HuH-7 (cell line): ENCODE measurements at regions not wholly inside any gene's neighbourhood (a gene's known extent, or its start where the extent isn't known, plus 50 kb on each side); places are given as distances from the start of the nearest gene placed in this dataset.

Source experiments
- DNase-seq: peaks from one replicate; pipeline ENCODE4 v3.0.0; 2011; ENCODE audit warnings: low spot score

GRCh38 chr13:73703606-73704005 lies 430.6 kb downstream of the KLF12 start:
- DNase-seq, result no peak

- no peak for DNase-seq
Observed at GRCh38 chr13:73702419-73703071, 431.7 kb downstream of the KLF12 start.

DNA sequence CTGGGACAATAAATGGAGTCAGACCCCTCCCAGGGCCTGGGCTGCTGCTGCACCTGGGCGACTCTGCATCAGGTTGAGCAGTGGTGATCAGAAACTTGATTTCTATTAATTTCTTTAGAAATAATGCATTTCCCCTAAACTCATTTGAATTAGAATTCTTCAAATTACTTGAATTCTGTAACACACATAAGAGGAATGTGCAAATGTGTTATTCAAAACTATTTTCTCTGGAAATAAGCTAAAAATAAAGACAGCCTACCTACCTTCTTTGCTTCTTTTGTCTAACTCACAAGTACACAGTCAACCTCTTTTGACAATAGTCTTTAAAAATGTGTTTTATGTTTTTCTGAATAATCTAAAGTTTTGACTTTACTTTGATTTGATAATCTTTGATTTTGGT lies 433.0 kb downstream of the KLF12 start:
- DNase-seq, result no peak

GRCh38 chr13:73698859-73699258 lies 435.3 kb downstream of the KLF12 start:
- DNase-seq, result no peak

- DNase-seq, result no peak
Observed at GRCh38 chr13:73697166-73697565, 437.0 kb downstream of the KLF12 start.

DNA sequence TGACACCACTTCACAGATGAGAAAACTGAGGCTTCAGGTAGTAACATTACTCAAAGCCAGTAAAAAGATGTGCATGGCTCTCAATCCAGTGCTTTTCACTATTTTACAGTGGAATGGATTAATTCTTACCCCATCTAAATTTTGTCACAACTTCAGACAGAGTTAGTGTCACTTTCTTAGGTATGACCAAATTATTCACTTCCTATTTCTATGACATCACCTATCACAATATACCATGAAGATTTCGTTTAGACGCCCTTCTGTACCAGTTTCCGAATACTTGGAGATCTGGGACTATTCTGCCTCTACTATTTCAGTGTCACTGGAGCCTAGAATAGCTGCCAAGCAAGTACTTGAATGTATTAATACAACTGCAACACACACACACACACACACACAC lies 437.5 kb downstream of the KLF12 start:
- no peak for DNase-seq

DNA sequence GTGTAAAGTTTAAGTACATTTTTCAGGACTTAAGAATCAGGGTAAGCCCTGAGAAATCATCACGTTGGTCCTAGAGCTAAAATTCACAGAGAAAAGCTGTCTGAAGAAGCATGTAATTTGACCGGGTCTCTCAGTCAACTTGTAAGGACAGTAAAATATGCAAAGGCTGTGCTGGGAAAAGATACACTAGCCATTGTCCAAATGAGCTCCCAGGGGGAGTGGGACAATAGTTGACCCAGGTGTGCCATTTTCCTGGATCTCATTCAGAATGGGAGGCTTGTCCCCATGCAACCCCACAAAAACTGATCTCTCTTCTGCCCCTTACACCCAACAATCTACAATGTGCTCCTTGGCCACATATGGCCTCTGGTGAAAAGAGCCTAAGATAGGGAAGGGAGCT lies 437.9 kb downstream of the KLF12 start:
- no peak for DNase-seq

DNA sequence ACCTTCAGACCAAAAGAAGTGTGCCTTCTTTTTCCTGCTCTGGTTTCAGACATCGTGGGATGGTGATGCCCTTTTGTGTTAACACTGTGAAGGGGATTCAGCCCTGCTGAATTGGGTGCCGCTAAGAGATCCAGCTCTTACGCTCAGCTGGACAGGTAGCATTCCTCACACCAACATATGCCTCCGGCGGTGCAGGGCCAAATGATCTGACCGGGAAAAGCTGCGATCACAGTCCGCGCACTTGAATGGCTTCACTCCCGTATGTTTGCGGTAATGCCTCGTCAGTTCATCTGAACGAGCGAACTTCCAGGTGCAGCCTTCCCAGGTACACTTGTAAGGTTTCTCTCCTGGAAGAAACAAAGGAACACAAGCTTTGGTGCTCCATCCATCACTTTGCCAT lies 438.9 kb downstream of the KLF12 start:
- DNase-seq, result no peak

DNA sequence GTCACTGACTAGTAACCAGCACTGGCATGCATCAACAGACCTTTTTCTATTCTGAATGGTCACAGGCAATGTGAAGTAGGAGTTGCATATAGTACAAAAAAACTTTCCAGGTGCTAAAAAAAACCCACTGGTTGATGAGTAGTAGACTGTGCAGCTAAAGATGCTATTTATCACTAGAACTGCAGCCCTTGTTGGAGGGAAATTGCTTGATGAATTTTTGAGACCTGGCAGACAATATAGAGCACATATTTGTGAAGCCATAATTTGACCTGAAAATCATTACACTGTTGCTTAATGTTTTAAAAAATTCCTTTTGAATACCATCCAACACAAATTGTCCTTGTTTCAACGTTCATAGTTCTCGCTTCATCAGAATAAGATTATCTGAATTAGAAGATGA lies 441.0 kb downstream of the KLF12 start:
- DNase-seq, result no peak

GRCh38 chr13:73691891-73692290 lies 442.3 kb downstream of the KLF12 start:
- DNase-seq, result no peak

- DNase-seq, result no peak
Observed at GRCh38 chr13:73687929-73688328, 446.3 kb downstream of the KLF12 start.

- DNase-seq, result no peak
Observed at GRCh38 chr13:73687087-73687486, 447.1 kb downstream of the KLF12 start.

DNA sequence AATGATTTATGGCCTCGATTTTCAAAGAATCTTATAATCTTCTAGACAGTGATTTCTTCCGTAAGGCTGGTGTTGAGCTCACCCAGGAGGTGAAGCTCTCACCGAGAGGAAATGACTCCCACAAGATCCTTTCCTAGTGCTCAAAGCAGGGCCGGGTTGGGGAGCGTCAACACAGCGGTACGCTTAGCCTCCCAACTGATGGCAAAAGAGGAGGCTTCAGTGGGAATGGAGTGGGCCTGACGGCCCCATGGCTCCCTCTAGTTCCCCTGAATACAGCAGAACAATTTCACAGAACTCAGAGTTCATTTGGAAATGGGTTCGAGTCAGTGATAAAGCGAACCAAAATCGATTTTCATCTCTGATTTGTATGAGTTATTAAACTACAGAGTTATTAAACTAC lies 449.5 kb downstream of the KLF12 start:
- DNase-seq, result no peak

DNA sequence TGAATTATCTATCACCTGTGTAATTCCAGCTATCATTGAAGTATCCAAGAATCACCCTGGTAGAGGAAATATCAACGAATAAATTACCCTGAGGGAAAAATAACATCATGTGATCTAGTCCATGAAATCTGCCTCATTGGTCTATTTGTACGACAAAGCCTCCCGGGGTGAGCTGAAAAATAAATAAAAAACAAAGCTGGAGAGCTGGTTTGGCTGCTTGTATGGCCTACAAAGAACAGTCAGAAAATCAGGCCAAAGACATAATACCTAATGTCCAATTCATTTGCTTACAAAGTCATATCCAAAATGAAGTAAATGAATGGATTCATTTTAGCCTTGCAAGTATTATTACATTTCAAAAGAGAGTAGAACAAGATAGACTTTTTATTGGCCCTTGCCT lies 449.9 kb downstream of the KLF12 start:
- no peak for DNase-seq

- DNase-seq, result no peak
Observed at GRCh38 chr13:73683746-73684145, 450.5 kb downstream of the KLF12 start.

DNA sequence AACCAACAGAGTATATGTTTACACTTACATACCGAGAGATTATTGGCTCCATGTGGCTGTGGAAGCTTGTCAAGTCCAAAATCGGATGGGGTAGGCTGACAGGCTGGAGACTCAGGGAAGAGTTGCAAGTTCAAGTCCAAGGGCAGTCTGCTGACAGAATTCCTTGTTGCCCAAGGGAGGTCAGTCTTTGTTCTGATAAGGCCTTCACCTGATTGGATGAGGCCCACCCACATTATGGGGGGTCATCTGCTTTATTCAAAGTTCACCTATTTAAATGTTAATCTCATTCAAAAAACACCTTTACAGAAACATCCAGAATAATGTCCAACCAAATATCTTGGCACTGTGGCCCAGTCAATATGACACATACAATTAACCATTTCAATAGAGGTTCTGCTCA lies 452.4 kb downstream of the KLF12 start:
- DNase-seq, result no peak

DNA sequence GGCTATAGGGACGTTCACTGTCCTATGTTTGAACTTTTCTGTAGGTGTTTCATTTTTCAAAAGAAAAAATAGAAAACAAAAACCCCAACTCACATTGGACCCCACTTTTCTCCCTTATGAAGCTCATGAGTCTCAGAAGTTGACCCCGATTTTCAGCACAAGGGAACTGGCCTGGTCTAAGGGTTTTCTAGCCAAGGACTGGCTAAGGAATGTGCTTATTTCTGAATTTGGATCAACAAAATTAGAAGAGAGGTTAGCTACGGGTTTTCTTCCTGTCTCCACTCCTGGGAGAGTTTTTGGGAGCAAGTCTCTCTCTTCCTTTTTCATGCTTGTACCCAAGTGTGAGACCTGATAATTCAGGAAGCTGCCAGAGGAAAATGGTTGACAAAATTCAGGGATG lies 453.2 kb downstream of the KLF12 start:
- no peak for DNase-seq

GRCh38 chr13:73677048-73677601 lies 457.1 kb downstream of the KLF12 start:
- DNase-seq, result no peak

DNA sequence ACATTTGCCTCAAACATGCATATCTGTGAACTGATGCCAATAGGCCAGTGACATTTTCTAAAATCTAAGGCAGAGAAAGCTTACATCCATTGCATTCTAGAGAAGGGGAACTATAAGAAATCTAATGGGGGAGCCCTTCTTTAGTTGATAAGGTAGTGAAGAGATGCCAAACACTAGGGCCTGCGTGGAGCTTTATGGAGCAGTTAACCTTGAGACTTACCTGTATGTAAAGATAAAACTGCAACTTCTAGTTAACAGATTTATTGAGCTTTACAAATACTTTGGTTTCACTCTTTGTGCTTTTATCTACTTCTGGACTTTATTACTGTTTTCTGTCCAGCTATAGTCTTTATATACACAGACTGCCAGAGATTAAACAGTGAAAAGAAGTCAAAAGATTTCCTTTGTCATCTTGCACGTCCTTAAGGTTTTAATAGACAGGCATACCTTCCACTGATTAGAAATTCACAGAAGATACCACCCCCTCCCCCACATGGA lies 457.6 kb downstream of the KLF12 start:
- DNase-seq, result no peak

DNA sequence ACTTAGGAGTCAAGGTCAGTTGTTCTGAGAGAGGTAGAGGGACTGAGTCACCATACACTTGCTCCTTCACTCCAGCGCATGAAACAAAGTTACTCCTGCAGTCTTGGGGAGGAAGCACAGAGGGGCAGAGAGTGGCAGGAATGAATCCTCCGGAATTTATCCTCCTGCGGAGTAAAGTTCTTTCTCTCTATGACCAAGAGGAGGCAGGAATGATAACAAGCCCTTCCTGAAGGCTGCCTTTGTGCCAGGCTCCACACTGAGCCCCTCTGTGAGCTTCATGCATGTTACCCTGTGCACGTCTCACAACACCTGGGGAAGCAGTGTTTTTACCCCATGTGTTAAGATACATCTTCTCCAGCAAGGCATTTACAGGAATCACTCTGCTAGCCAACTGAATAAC lies 458.4 kb downstream of the KLF12 start:
- DNase-seq, result no peak

GRCh38 chr13:73674570-73674969 lies 459.6 kb downstream of the KLF12 start:
- DNase-seq, result no peak

DNA sequence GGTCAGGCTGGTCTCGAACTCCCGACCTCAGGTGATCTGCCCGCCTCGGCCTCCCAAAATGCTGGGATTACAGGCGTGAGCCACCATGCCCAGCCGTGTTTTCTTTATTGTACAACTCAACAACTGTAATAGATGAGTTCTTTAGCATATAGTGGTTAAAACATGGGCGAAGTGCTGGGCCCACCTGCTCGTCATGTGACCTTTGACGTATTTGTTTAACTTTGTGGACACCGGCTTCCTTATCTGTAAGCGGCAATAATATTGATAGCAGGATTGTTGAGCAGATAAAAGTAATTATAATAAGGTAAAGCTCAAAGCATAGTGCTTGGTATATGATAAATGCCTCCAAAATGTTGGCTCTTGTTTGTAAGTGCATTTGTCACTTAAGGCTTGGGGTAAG lies 460.3 kb downstream of the KLF12 start:
- DNase-seq, result no peak

DNA sequence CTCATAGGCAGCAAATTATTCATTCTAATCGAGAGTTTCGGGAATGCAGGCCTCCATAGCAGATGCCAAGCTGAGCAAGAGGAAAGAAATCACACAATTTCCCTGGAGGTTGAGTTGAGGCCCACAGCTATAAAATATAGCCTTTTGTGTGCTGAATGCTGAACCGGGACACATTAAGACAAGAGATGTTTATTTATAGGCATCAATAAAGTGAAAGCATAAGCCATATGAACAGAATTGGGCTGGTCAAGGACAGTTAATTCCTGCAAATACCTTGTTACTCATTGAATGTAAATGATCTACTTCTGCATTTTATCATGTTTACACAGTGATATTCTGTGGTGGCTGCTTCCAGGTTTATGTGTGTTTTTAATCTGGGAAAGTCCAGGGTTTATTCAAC lies 461.7 kb downstream of the KLF12 start:
- DNase-seq, result no peak

DNA sequence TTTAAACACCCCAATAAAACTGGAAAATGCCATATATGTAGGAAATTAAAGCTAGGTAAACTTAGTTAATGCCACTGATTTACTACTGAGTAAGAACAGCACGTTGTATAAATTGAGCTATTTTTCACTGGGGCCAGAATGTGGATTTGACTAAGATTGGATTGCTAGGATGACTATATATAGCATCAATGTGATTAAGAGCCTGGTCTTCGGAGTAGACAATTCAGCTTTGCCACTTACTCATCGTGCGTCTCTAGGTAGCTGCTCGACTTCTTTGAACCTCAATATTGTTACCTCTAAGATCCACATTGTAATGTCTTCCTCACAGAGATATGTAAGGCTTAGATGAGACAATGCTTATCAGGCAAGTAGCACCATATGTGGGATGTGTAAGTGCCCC lies 462.5 kb downstream of the KLF12 start:
- no peak for DNase-seq
